ENCODE measurements at regions not wholly inside any gene's neighbourhood (a gene's known extent, or its start where the extent isn't known, plus 50 kb on each side); places are given as distances from the start of the nearest gene placed in this dataset.

DNA sequence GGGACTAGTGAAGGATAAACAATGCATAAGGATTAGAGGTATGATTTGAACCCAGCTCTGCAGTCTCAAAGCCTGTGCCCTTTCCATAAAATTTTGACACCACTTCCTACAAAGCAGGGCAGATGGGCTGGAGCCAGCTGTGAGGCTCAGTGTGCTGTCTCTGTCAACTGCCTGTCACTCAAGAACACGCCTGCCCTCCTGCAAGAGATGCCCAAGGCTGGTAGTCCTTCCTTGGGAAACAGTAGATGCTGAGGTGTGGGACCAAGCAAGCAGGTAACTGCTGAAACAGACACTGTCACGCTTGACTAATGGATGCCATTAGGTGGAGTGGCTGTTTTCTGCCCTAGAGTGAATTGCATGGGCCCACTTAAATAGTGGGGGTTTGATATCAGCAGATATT lies 402.0 kb downstream of the PTPRU start:
- Histone ChIP-seq H3K27me3 (ENCODE audit: insufficient read depth, low read length) (no peaks in the 10 kb centered on the region), H3K36me3 (ENCODE audit: insufficient read depth, low read depth, low read length) (no peaks in the 10 kb centered on the region), H3K4me3 (ENCODE audit: low read length) (no peak overlapping the region), H3K9ac (ENCODE audit: low read depth, low read length) (no peak overlapping the region), H3K27ac (ENCODE audit: low read length) (no peak overlapping the region), H3K4me1 (ENCODE audit: insufficient read depth, low read length) (no peaks in the 10 kb centered on the region), H3K9me3 (ENCODE audit: insufficient read depth, low read depth, low read length) (no peaks in the 10 kb centered on the region)

GRCh38 chr1:29636936-29637335 lies 400.6 kb downstream of the PTPRU start:
- Histone ChIP-seq H3K9ac (ENCODE audit: low read depth, low read length) (no peak overlapping the region), H3K27ac (ENCODE audit: low read length) (no peak overlapping the region), H3K4me1 (ENCODE audit: insufficient read depth, low read length) (no peaks in the 10 kb centered on the region), H3K9me3 (ENCODE audit: insufficient read depth, low read depth, low read length) (no peaks in the 10 kb centered on the region), H3K36me3 (ENCODE audit: insufficient read depth, low read depth, low read length) (no peaks in the 10 kb centered on the region), H3K27me3 (ENCODE audit: insufficient read depth, low read length) (no peaks in the 10 kb centered on the region), H3K4me3 (ENCODE audit: low read length) (no peak overlapping the region)

- H3K4me3 ChIP-seq (ENCODE audit: low read length), result no peak overlapping the region
Measured at GRCh38 chr1:29635501-29636263, 399.4 kb downstream of the PTPRU start.

DNA sequence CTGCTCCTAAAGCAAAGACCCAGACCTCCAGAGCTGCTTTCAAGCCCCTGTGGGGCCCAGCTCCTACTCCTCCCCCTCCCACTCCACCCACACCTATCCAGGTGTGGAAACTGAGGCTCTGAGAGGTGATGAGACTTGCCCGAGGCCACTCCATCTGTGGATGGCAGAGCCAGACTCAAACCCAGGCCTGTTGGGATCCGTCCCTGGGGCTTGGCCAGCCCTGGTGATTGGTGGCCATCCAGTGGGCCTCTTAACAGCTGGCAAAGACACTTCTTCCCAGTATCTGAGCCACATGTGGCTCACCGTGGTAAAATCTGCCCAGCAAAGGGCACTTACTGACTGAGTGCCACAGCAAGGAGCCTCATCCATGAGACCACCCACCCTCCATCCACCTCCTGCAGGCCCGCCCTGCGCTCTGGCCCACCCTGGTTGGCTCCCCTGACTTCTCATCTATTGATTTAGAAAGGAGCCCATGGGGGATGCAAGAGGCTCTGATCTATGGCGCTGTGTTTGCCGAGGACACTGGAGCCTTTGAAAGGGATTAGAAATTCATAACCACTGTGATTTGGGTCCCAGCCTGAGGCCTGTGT lies 398.5 kb downstream of the PTPRU start:
- H3K4me3 ChIP-seq (ENCODE audit: low read length), result no peak overlapping the region

More at GRCh38 chr1:29635501-29636263, 399.4 kb downstream of the PTPRU start:
- no peak overlapping the region for H3K9ac ChIP-seq (ENCODE audit: low read depth, low read length)
- no peaks in the 10 kb centered on the region for H3K4me1 ChIP-seq (ENCODE audit: insufficient read depth, low read length)
- H3K27me3 ChIP-seq (ENCODE audit: insufficient read depth, low read length), result no peaks in the 10 kb centered on the region
- no peak overlapping the region for H3K27ac ChIP-seq (ENCODE audit: low read length)
- no peaks in the 10 kb centered on the region for H3K9me3 ChIP-seq (ENCODE audit: insufficient read depth, low read depth, low read length)
- no peaks in the 10 kb centered on the region for H3K36me3 ChIP-seq (ENCODE audit: insufficient read depth, low read depth, low read length)

GRCh38 chr1:29634324-29634723 lies 398.0 kb downstream of the PTPRU start:
- Histone ChIP-seq H3K4me3 (ENCODE audit: low read length) (no peak overlapping the region), H3K36me3 (ENCODE audit: insufficient read depth, low read depth, low read length) (no peaks in the 10 kb centered on the region), H3K4me1 (ENCODE audit: insufficient read depth, low read length) (no peaks in the 10 kb centered on the region), H3K9me3 (ENCODE audit: insufficient read depth, low read depth, low read length) (no peaks in the 10 kb centered on the region), H3K9ac (ENCODE audit: low read depth, low read length) (no peak overlapping the region), H3K27me3 (ENCODE audit: insufficient read depth, low read length) (no peaks in the 10 kb centered on the region), H3K27ac (ENCODE audit: low read length) (no peak overlapping the region)

More for the DNA sequence above, 398.5 kb downstream of the PTPRU start:
- H3K27ac ChIP-seq (ENCODE audit: low read length), result no peak overlapping the region
- no peak overlapping the region for H3K9ac ChIP-seq (ENCODE audit: low read depth, low read length)
- H3K9me3 ChIP-seq (ENCODE audit: insufficient read depth, low read depth, low read length), result no peaks in the 10 kb centered on the region
- no peaks in the 10 kb centered on the region for H3K4me1 ChIP-seq (ENCODE audit: insufficient read depth, low read length)
- H3K36me3 ChIP-seq (ENCODE audit: insufficient read depth, low read depth, low read length), result no peaks in the 10 kb centered on the region
- H3K27me3 ChIP-seq (ENCODE audit: insufficient read depth, low read length), result no peaks in the 10 kb centered on the region

DNA sequence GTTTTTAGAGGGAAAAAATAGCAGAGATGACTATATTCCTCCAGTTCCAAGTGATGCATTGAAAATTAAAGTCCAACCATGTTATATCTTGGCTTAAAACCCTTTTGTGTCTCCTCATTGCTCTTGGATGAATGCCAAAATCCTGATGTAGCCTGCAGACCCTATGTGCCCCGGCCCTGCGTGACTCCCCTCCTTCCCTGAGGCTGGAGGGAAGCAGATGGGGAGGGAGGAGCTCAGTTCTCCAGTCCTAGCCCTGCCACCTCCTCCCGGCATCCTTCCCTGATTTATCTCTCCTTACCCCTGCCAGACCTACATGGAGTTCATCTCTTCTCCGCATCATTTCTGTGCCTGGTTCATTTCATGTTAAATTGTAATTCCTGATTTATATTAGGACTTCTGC lies 397.4 kb downstream of the PTPRU start:
- Histone ChIP-seq H3K9me3 (ENCODE audit: insufficient read depth, low read depth, low read length) (no peaks in the 10 kb centered on the region), H3K9ac (ENCODE audit: low read depth, low read length) (no peak overlapping the region), H3K27ac (ENCODE audit: low read length) (no peak overlapping the region), H3K27me3 (ENCODE audit: insufficient read depth, low read length) (no peaks in the 10 kb centered on the region), H3K4me3 (ENCODE audit: low read length) (no peak overlapping the region), H3K4me1 (ENCODE audit: insufficient read depth, low read length) (no peaks in the 10 kb centered on the region), H3K36me3 (ENCODE audit: insufficient read depth, low read depth, low read length) (no peaks in the 10 kb centered on the region)

- Histone ChIP-seq H3K9ac (ENCODE audit: low read depth, low read length) (no peak overlapping the region), H3K27ac (ENCODE audit: low read length) (no peak overlapping the region), H3K36me3 (ENCODE audit: insufficient read depth, low read depth, low read length) (no peaks in the 10 kb centered on the region), H3K4me1 (ENCODE audit: insufficient read depth, low read length) (no peaks in the 10 kb centered on the region), H3K9me3 (ENCODE audit: insufficient read depth, low read depth, low read length) (no peaks in the 10 kb centered on the region), H3K27me3 (ENCODE audit: insufficient read depth, low read length) (no peaks in the 10 kb centered on the region), H3K4me3 (ENCODE audit: low read length) (no peak overlapping the region)
Measured at GRCh38 chr1:29632806-29633615, 396.7 kb downstream of the PTPRU start.

DNA sequence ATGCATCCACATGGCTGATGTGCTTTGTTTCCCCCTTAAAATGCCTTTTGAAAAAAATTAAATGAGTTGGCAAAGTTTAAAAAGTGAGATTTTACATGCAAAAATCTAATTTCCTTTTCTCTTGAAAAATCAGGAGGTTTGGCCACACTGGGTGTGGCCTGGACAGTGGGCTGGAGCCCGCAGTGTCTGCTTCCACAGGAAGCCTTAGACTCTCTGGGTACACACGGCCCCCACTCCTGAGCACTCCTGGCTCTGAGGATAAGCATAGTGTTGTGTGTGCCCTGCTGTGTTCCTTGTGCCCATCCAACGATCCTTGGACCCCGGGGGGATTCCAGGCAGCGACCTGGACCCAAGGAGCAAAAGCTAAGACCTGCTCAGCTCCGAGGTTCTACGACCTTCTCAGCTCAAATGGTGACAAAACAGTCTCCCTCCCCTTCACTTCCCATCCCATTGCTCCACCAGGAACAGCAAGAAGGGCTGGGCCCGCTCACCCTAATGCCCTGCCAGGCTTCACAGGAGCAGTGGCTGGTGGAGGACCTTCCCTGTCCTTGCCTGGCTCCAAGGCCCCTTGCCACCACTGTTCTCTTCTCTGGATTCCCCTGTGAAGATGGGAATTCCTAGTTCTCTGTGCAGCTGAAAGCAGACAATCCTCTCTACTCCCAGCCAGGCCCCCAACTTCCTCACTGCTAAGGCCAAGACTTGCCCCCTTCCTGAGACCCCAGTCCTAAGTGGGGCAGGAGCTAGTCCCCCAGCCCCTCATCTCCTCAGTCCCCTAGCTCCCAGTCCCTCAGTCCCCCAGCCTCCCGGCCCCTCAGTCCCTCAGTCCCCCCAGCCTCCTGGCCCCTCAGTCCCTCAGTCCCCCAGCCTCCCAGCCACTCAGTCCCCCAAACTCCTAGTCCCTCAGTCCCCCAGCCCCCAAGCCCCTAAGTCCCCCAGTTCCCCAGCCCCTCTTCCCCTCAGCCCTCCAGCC lies 395.8 kb downstream of the PTPRU start:
- H3K27ac ChIP-seq (ENCODE audit: low read length), result no peak overlapping the region
- H3K27me3 ChIP-seq (ENCODE audit: insufficient read depth, low read length), result no peaks in the 10 kb centered on the region
- H3K4me1 ChIP-seq (ENCODE audit: insufficient read depth, low read length), result no peaks in the 10 kb centered on the region
- no peaks in the 10 kb centered on the region for H3K36me3 ChIP-seq (ENCODE audit: insufficient read depth, low read depth, low read length)
- H3K4me3 ChIP-seq (ENCODE audit: low read length), result no peak overlapping the region
- H3K9me3 ChIP-seq (ENCODE audit: insufficient read depth, low read depth, low read length), result no peaks in the 10 kb centered on the region
- no peak overlapping the region for H3K9ac ChIP-seq (ENCODE audit: low read depth, low read length)

GRCh38 chr1:29631361-29631760 lies 395.0 kb downstream of the PTPRU start:
- no peaks in the 10 kb centered on the region for H3K9me3 ChIP-seq (ENCODE audit: insufficient read depth, low read depth, low read length)
- H3K4me3 ChIP-seq (ENCODE audit: low read length), result no peak overlapping the region
- no peaks in the 10 kb centered on the region for H3K36me3 ChIP-seq (ENCODE audit: insufficient read depth, low read depth, low read length)
- H3K27ac ChIP-seq (ENCODE audit: low read length), result no peak overlapping the region
- no peaks in the 10 kb centered on the region for H3K4me1 ChIP-seq (ENCODE audit: insufficient read depth, low read length)
- no peaks in the 10 kb centered on the region for H3K27me3 ChIP-seq (ENCODE audit: insufficient read depth, low read length)
- H3K9ac ChIP-seq (ENCODE audit: low read depth, low read length), result no peak overlapping the region

GRCh38 chr1:29630756-29631155 lies 394.4 kb downstream of the PTPRU start:
- no peaks in the 10 kb centered on the region for H3K27me3 ChIP-seq (ENCODE audit: insufficient read depth, low read length)
- no peak overlapping the region for H3K27ac ChIP-seq (ENCODE audit: low read length)
- H3K9me3 ChIP-seq (ENCODE audit: insufficient read depth, low read depth, low read length), result no peaks in the 10 kb centered on the region
- H3K36me3 ChIP-seq (ENCODE audit: insufficient read depth, low read depth, low read length), result no peaks in the 10 kb centered on the region
- no peaks in the 10 kb centered on the region for H3K4me1 ChIP-seq (ENCODE audit: insufficient read depth, low read length)
- no peak overlapping the region for H3K9ac ChIP-seq (ENCODE audit: low read depth, low read length)
- H3K4me3 ChIP-seq (ENCODE audit: low read length), result no peak overlapping the region
